Ectodermal cell (in vitro differentiated cells): ENCODE measurements at regions not wholly inside any gene's neighbourhood (a gene's known extent, or its start where the extent isn't known, plus 50 kb on each side); places are given as distances from the start of the nearest gene placed in this dataset.
"Not testable (repeated sequence)": the region's sequence is repeated elsewhere in the genome, so short reads cannot be mapped to it uniquely, and the experiment has no call there.

Experiments
- H3K27ac ChIP-seq: 2 replicates; pipeline ENCODE4 v1.7.0; 2013; ENCODE audit warnings: mild to moderate bottlenecking, low read depth, low read length; ENCODE audit not compliant: insufficient read depth, poor library complexity, severe bottlenecking
- H3K27me3 ChIP-seq: 2 replicates; pipeline ENCODE4 v1.7.0; 2013; ENCODE audit warnings: mild to moderate bottlenecking, low read length; ENCODE audit not compliant: insufficient read depth, control insufficient read depth, poor library complexity, severe bottlenecking
- H3K36me3 ChIP-seq: one replicate; pipeline ENCODE4 v1.7.0; 2013; ENCODE audit warnings: low read length; ENCODE audit not compliant: control insufficient read depth, insufficient read depth
- H3K4me1 ChIP-seq: one replicate; pipeline ENCODE4 v1.7.0; 2013; ENCODE audit warnings: low read length; ENCODE audit not compliant: control insufficient read depth, insufficient read depth
- H3K4me3 ChIP-seq: 2 replicates; pipeline ENCODE4 v1.7.0; 2013; ENCODE audit warnings: low read depth, low read length, control low read depth; ENCODE audit not compliant: insufficient read depth
- H3K9me3 ChIP-seq: 2 replicates; pipeline ENCODE4 v1.7.0; 2013; ENCODE audit warnings: mild to moderate bottlenecking, low read length, moderate library complexity; ENCODE audit not compliant: control insufficient read depth
- WGBS, 2 experiments: methylation state at CpG; one replicate each; pipeline ENCODE4 v1.1.7; 2013; ENCODE audit warnings: missing lambda C conversion rate in 2 of 2; 5-methylcytosine and 5-hydroxymethylcytosine counted together

GRCh38 chr3:55282994-55283393 is 204.1 kb downstream of the WNT5A start:
- H3K4me3 ChIP-seq, result no peak overlapping the region
- 77 to 90% methylated on average over 4 of the region's 4 CpGs for WGBS, 2 experiments
- peaks cover 8% of the 10 kb centered on the region for H3K4me1 ChIP-seq
- H3K27ac ChIP-seq, result no peak overlapping the region
- no peaks in the 10 kb centered on the region for H3K36me3 ChIP-seq
- H3K9me3 ChIP-seq, result no peaks in the 10 kb centered on the region
- no peaks in the 10 kb centered on the region for H3K27me3 ChIP-seq

- Histone ChIP-seq H3K4me1 (no peaks in the 10 kb centered on the region), H3K9me3 (no peaks in the 10 kb centered on the region), H3K4me3 (no peak overlapping the region), H3K27me3 (no peaks in the 10 kb centered on the region), H3K27ac (no peak overlapping the region), H3K36me3 (no peaks in the 10 kb centered on the region)
- WGBS, 2 experiments, result 89 to 90% methylated on average over 2 of the region's 2 CpGs
Observed at GRCh38 chr3:55272031-55272645, 215.0 kb downstream of the WNT5A start.

- Histone ChIP-seq H3K27ac (no peak overlapping the region), H3K9me3 (no peaks in the 10 kb centered on the region)
- 78 to 88% methylated on average over 4 of the region's 4 CpGs for WGBS, 2 experiments
Observed at GRCh38 chr3:55271549-55271948, 215.6 kb downstream of the WNT5A start.

GRCh38 chr3:55270976-55271375 is 216.1 kb downstream of the WNT5A start:
- WGBS, 2 experiments, result 0 to 50% methylated on average over 1 to 2 of the region's 3 CpGs
- H3K4me1 ChIP-seq, result no peaks in the 10 kb centered on the region

More at GRCh38 chr3:55271549-55271948, 215.6 kb downstream of the WNT5A start:
- Histone ChIP-seq H3K4me3 (no peak overlapping the region), H3K4me1 (no peaks in the 10 kb centered on the region), H3K36me3 (no peaks in the 10 kb centered on the region), H3K27me3 (no peaks in the 10 kb centered on the region)

GRCh38 chr3:55269636-55270035 is 217.5 kb downstream of the WNT5A start:
- no peak overlapping the region for H3K27ac ChIP-seq
- no peak overlapping the region for H3K4me3 ChIP-seq
- 91 to 97% methylated on average over 4 of the region's 4 CpGs for WGBS, 2 experiments
- no peaks in the 10 kb centered on the region for H3K36me3 ChIP-seq
- H3K9me3 ChIP-seq, result no peaks in the 10 kb centered on the region
- no peaks in the 10 kb centered on the region for H3K4me1 ChIP-seq
- H3K27me3 ChIP-seq, result no peaks in the 10 kb centered on the region

More at GRCh38 chr3:55270976-55271375, 216.1 kb downstream of the WNT5A start:
- H3K36me3 ChIP-seq, result no peaks in the 10 kb centered on the region
- H3K4me3 ChIP-seq, result no peak overlapping the region
- no peaks in the 10 kb centered on the region for H3K9me3 ChIP-seq
- H3K27me3 ChIP-seq, result no peaks in the 10 kb centered on the region
- no peak overlapping the region for H3K27ac ChIP-seq

GRCh38 chr3:55269096-55269495 is 218.0 kb downstream of the WNT5A start:
- Histone ChIP-seq H3K27ac (no peak overlapping the region), H3K9me3 (no peaks in the 10 kb centered on the region), H3K36me3 (no peaks in the 10 kb centered on the region), H3K27me3 (no peaks in the 10 kb centered on the region), H3K4me3 (no peak overlapping the region), H3K4me1 (no peaks in the 10 kb centered on the region)
- WGBS, 2 experiments, result 80 to 82% methylated on average over 4 of the region's 4 CpGs

GRCh38 chr3:55267206-55267930 is 219.7 kb downstream of the WNT5A start:
- Histone ChIP-seq H3K27me3 (no peaks in the 10 kb centered on the region), H3K27ac (no peak overlapping the region), H3K4me3 (no peak overlapping the region), H3K9me3 (no peaks in the 10 kb centered on the region), H3K36me3 (no peaks in the 10 kb centered on the region), H3K4me1 (no peaks in the 10 kb centered on the region)
- WGBS, 2 experiments, result 88% methylated on average over 1 of the region's 2 CpGs; no CpG with 5 or more reads in 1 of the 2 experiments

- WGBS, 2 experiments, result 94 to 97% methylated on average over 3 of the region's 3 CpGs
Observed at GRCh38 chr3:55264919-55265318, 222.2 kb downstream of the WNT5A start.

GRCh38 chr3:55252921-55253320 is 234.2 kb downstream of the WNT5A start:
- Histone ChIP-seq H3K27ac (no peak overlapping the region), H3K27me3 (no peaks in the 10 kb centered on the region), H3K9me3 (no peaks in the 10 kb centered on the region), H3K4me1 (no peaks in the 10 kb centered on the region), H3K4me3 (no peak overlapping the region), H3K36me3 (no peaks in the 10 kb centered on the region)

More at GRCh38 chr3:55264919-55265318, 222.2 kb downstream of the WNT5A start:
- Histone ChIP-seq H3K9me3 (no peaks in the 10 kb centered on the region), H3K27me3 (no peaks in the 10 kb centered on the region), H3K36me3 (no peaks in the 10 kb centered on the region), H3K27ac (no peak overlapping the region), H3K4me1 (no peaks in the 10 kb centered on the region), H3K4me3 (no peak overlapping the region)

- H3K9me3 ChIP-seq, H3K4me1 ChIP-seq, H3K27me3 ChIP-seq, H3K27ac ChIP-seq, H3K36me3 ChIP-seq, H3K4me3 ChIP-seq: not testable (repeated sequence)
- 94 to 96% methylated on average over 6 of the region's 6 CpGs for WGBS, 2 experiments
Observed at GRCh38 chr3:55249156-55249555, 237.9 kb downstream of the WNT5A start.
